ENCODE measurements at regions not wholly inside any gene's neighbourhood (a gene's known extent, or its start where the extent isn't known, plus 50 kb on each side); places are given as distances from the start of the nearest gene placed in this dataset.

- TF ChIP-seq CTCF (conservative IDR thresholded peaks at IDR 0.05 in 1 of 2, IDR thresholded peaks at IDR 0.05 in 1 of 2; ENCODE audit: extremely low read depth in 1 of 2, insufficient read depth in 1 of 2, low read depth in 1 of 2, low read length in 2 of 2): no peak
- TF ChIP-seq EZH2 (IDR thresholded peaks at IDR 0.05; ENCODE audit: borderline replicate concordance, low read length): no peak
These were observed 360.1 kb downstream of the SAMD5 start for GRCh38 chr6:147868427-147869190.

Data from mammary epithelial cell (primary cell).